ENCODE measurements at regions not wholly inside any gene's neighbourhood (a gene's known extent, or its start where the extent isn't known, plus 50 kb on each side); places are given as distances from the start of the nearest gene placed in this dataset.
"Not testable (repeated sequence)": the region's sequence is repeated elsewhere in the genome, so short reads cannot be mapped to it uniquely, and the experiment has no call there.

GRCh38 chr3:48101301-48101650, 85.1 kb upstream of the MAP4 start:
- intact Hi-C loops (cut with DNase I; ENCODE audit: low total_unique reads); H3K36me3 ChIP-seq; H3K4me1 ChIP-seq; H3K9me3 ChIP-seq; H3K27me3 ChIP-seq; H3K4me3 ChIP-seq; DNase-seq; ATAC-seq; H3K27ac ChIP-seq; in situ Hi-C loops (cut with MboI; ENCODE audit: low sequenced_read_pairs in 4 of 4): not testable (repeated sequence)

GRCh38 chr3:48092270-48092669, 76.1 kb upstream of the MAP4 start:
- Histone ChIP-seq H3K4me3 (no peak overlapping the region), H3K36me3 (no peaks in the 10 kb centered on the region), H3K9me3 (no peaks in the 10 kb centered on the region), H3K4me1 (peaks cover 5 to 11% of the 10 kb centered on the region in 2 donors), H3K27me3 (no peaks in the 10 kb centered on the region), H3K27ac (no peak overlapping the region)
- TF ChIP-seq POLR2A (IDR thresholded peaks at IDR 0.05) (no peak), CTCF (IDR thresholded peaks at IDR 0.05 in 4 of 5, conservative IDR thresholded peaks at IDR 0.05 in 1 of 5) (no peak)
- DNase-seq (no peak), ATAC-seq (no peak)
- in situ Hi-C loops (cut with MboI; ENCODE audit: low sequenced_read_pairs in 4 of 4), result no loop called here
- intact Hi-C loops (cut with DNase I; ENCODE audit: low total_unique reads), result loop anchor here (5.0 kb wide), 1 partner anchor 60 kb away; no protein-coding TSS in a partner anchor

GRCh38 chr3:48090166-48090939, 74.1 kb upstream of the MAP4 start:
- H3K9me3 ChIP-seq, result no peaks in the 10 kb centered on the region
- DNase-seq (no peak), ATAC-seq (no peak)
- H3K36me3 ChIP-seq, result no peaks in the 10 kb centered on the region
- in situ Hi-C loops (cut with MboI; ENCODE audit: low sequenced_read_pairs in 4 of 4), result no loop called here
- H3K27me3 ChIP-seq, result no peaks in the 10 kb centered on the region
- H3K4me3 ChIP-seq, result no peak overlapping the region
- peak overlapping the region; percentile 99 for H3K27ac ChIP-seq
- TF ChIP-seq CTCF (IDR thresholded peaks at IDR 0.05 in 4 of 5, conservative IDR thresholded peaks at IDR 0.05 in 1 of 5), result no peak
- TF ChIP-seq POLR2A (IDR thresholded peaks at IDR 0.05), result no peak
- peaks cover 23 to 30% of the 10 kb centered on the region in 2 donors for H3K4me1 ChIP-seq
- intact Hi-C loops (cut with DNase I; ENCODE audit: low total_unique reads), result loop anchor here (5.0 kb wide), 1 partner anchor 62 kb away; no protein-coding TSS in a partner anchor

DNA sequence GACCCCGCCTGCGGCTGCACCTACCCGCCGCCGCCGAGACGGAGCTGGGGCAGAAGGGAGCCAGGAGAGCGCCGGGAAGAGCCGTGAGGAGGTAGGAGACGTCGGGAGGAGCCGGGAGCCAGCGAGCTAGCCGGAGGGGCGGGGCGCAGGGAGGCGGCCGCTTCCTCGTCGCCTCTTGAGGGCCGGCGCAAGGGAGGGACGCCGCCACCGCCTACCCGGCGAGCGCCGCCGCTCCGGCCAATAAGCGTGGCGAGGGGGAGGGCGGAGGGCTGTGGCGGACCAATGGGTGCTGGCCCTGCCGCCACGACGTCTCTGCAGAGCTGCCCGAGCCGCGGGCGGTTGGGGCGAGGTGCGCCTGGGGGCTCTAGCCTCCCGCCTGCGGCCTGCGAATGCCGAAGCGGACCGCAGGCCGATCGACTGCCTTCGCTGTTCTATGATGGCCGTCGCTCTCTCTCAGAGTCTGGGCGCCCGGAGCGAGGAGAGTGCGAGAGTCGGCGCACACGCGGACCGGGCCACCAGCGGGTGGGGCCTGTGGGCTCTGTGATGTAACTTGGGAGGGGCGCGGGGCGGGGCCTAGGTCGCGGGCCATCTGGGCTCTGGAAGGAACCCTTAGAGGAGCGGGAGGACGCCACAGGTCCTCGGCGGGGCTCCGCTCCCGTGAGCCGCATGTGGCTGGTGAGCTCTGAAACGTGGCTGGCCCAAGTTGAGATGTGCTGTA, 72.7 kb upstream of the MAP4 start:
- peak overlapping the region; percentile 99 for H3K27ac ChIP-seq
- no peaks in the 10 kb centered on the region for H3K27me3 ChIP-seq
- H3K9me3 ChIP-seq, result no peaks in the 10 kb centered on the region
- intact Hi-C loops (cut with DNase I; ENCODE audit: low total_unique reads) (loop anchor here (1.0 to 10.0 kb wide), 2 partner anchors 99 to 264 kb away; no protein-coding TSS in a partner anchor), in situ Hi-C loops (cut with MboI; ENCODE audit: low sequenced_read_pairs in 4 of 4) (loop anchor here in 1 of 4 donors (10.0 kb wide), 1 partner anchor 64 kb away; no protein-coding TSS in a partner anchor)
- H3K36me3 ChIP-seq, result no peaks in the 10 kb centered on the region
- H3K4me3 ChIP-seq, result peak overlapping the region; percentile 85 to 94 (median 87)
- H3K4me1 ChIP-seq, result peaks cover 33 to 44% of the 10 kb centered on the region in 2 donors
- ATAC-seq, result peak; percentile 67 to 68
- TF ChIP-seq CTCF (IDR thresholded peaks at IDR 0.05 in 4 of 5, conservative IDR thresholded peaks at IDR 0.05 in 1 of 5) (no peak), POLR2A (IDR thresholded peaks at IDR 0.05) (peak; percentile 96)
- DNase-seq, result peak; percentile 96

All from gastrocnemius medialis (tissue), 4 donors.